ENCODE measurements at regions not wholly inside any gene's neighbourhood (a gene's known extent, or its start where the extent isn't known, plus 50 kb on each side); places are given as distances from the start of the nearest gene placed in this dataset.

- Histone ChIP-seq H3K9me2 (ENCODE audit: insufficient read depth) (no peaks in the 10 kb centered on the region), H3K79me2 (ENCODE audit: insufficient read depth, low read length) (no peaks in the 10 kb centered on the region), H3K9me3 (ENCODE audit: control insufficient read depth in 1 of 2, insufficient read depth in 1 of 2, low read depth in 1 of 2, low read length in 2 of 2) (no peaks in the 10 kb centered on the region), H2AFZ (ENCODE audit: low read depth, low read length, poor library complexity, severe bottlenecking) (peak overlapping the region; percentile 100), H4K20me1 (ENCODE audit: insufficient read depth) (no peaks in the 10 kb centered on the region), H3K27ac (ENCODE audit: low read depth, low read length) (peak overlapping the region; percentile 51; the same call in 1 of the 2 replicates), H3K27me3 (ENCODE audit: insufficient read depth, low read length) (no peaks in the 10 kb centered on the region), H3K9ac (ENCODE audit: low read length) (no peak overlapping the region), H3K4me3 (replicated peaks in 1 of 2; ENCODE audit: low read depth in 1 of 2, low read length in 2 of 2) (peak overlapping the region in 1 of 2 experiments; percentile 31; a peak in 1 of 4 replicates), H3K4me2 (ENCODE audit: low read length) (peak overlapping the region; percentile 65), H3K4me1 (ENCODE audit: control insufficient read depth in 1 of 2, insufficient read depth in 2 of 2, low read length in 2 of 2) (peaks cover 14 to 23% of the 10 kb centered on the region in 2 experiments), H3K36me3 (ENCODE audit: control insufficient read depth in 1 of 2, insufficient read depth in 2 of 2, low read length in 2 of 2) (no peaks in the 10 kb centered on the region)
- ChIA-PET RAD21 (ENCODE audit: low non-redundant PET in 1 of 2, low total read pairs in 2 of 2, uncharacterized antibody in 2 of 2, unreplicated experiment in 2 of 2) (no interaction called here), POLR2A (no interaction called here), CTCF (no interaction called here)
- intact Hi-C loops (cut with micrococcal nuclease): loop anchor here (5.0 kb wide), 1 partner anchor 145 kb away; no protein-coding TSS in a partner anchor
- BruUV-seq (replicated peaks): no TSS peak
- ATAC-seq: peak; percentile 86
- peak; percentile 51 for DNase-seq (ENCODE audit: low read depth, low spot score)
- TF ChIP-seq SRF (IDR thresholded peaks at IDR 0.05; ENCODE audit: low read depth): no peak
- TF ChIP-seq ELF1 (IDR thresholded peaks at IDR 0.05; ENCODE audit: borderline replicate concordance, low read depth): no peak
- TF ChIP-seq TCF7L2 (IDR thresholded peaks at IDR 0.05; ENCODE audit: borderline replicate concordance, extremely low read depth, insufficient read depth, insufficient read length): peak; percentile 13
- peak; percentile 42; the same call in 1 of the 2 replicates for TF ChIP-seq SP1 (IDR thresholded peaks at IDR 0.05; ENCODE audit: low read depth)
- peak; percentile 41 for TF ChIP-seq MAX (IDR thresholded peaks at IDR 0.05)
- TF ChIP-seq REST (IDR thresholded peaks at IDR 0.05; ENCODE audit: low read depth): no peak
- no peak for TF ChIP-seq ZNF274 (IDR thresholded peaks at IDR 0.05; ENCODE audit: low read depth, low read length)
- no peak for TF ChIP-seq RAD21 (IDR thresholded peaks at IDR 0.05; ENCODE audit: low read depth)
- TF ChIP-seq SIN3A (IDR thresholded peaks at IDR 0.05; ENCODE audit: low read depth): no peak
- no peak for TF ChIP-seq ZBTB33 (IDR thresholded peaks at IDR 0.05; ENCODE audit: extremely low read depth, insufficient replicate concordance, low read length)
- TF ChIP-seq ZFX (IDR thresholded peaks at IDR 0.05): no peak
- no peak for TF ChIP-seq POLR2A (IDR thresholded peaks at IDR 0.05; ENCODE audit: borderline replicate concordance, extremely low read depth, insufficient read depth, insufficient read length)
- TF ChIP-seq EZH2phosphoT487 (IDR thresholded peaks at IDR 0.05; ENCODE audit: borderline replicate concordance): no peak
- no peak for TF ChIP-seq POLR2AphosphoS5 (IDR thresholded peaks at IDR 0.05; ENCODE audit: low read depth, low read length)
- no peak for TF ChIP-seq CTCF (IDR thresholded peaks at IDR 0.05 in 2 of 3, conservative IDR thresholded peaks at IDR 0.05 in 1 of 3; ENCODE audit: borderline replicate concordance in 1 of 3, insufficient read depth in 1 of 3, low read depth in 2 of 3, low read length in 2 of 3)
- peak; percentile 75 for TF ChIP-seq FOSL1 (IDR thresholded peaks at IDR 0.05; ENCODE audit: low read depth)
- TF ChIP-seq CEBPB (IDR thresholded peaks at IDR 0.05; ENCODE audit: low read depth): no peak
- TF ChIP-seq CBX3 (IDR thresholded peaks at IDR 0.05; ENCODE audit: low read depth): 0 out of 2 replicates have a peak, but pooled peaks have one; percentile 19
- no peak for TF ChIP-seq EGR1 (IDR thresholded peaks at IDR 0.05; ENCODE audit: low read depth)
- no peak for TF ChIP-seq EZH2 (IDR thresholded peaks at IDR 0.05)
Observed at GRCh38 chr5:124596595-124597421, 149.6 kb downstream of the ZNF608 start.

Measured in HCT116 (cell line).